H9 (cell line): ENCODE measurements at regions not wholly inside any gene's neighbourhood (a gene's known extent, or its start where the extent isn't known, plus 50 kb on each side); places are given as distances from the start of the nearest gene placed in this dataset.

ENCODE experiments used
- DNase-seq: peaks from one replicate; pipeline ENCODE4 v3.0.0-alpha.2; 2017
- H2AFZ ChIP-seq: one replicate; pipeline ENCODE4 v1.6.1; 2013; ENCODE audit warnings: mild to moderate bottlenecking, low read length, control low read depth, moderate library complexity
- H2AK5ac ChIP-seq: 2 replicates; pipeline ENCODE4 v1.6.1; 2013; ENCODE audit warnings: low read length, control low read depth, mixed read lengths; ENCODE audit not compliant: insufficient read length
- H2BK120ac ChIP-seq: one replicate; pipeline ENCODE4 v1.6.1; 2013; ENCODE audit warnings: low read depth, mild to moderate bottlenecking, low read length, control low read depth, inconsistent platforms; ENCODE audit not compliant: poor library complexity, severe bottlenecking
- H2BK12ac ChIP-seq: 2 replicates; pipeline ENCODE4 v1.6.1; 2013; ENCODE audit warnings: low read length, control low read depth, mixed read lengths, low read depth; ENCODE audit not compliant: insufficient read length
- H2BK15ac ChIP-seq: 2 replicates; pipeline ENCODE4 v1.6.1; 2013; ENCODE audit warnings: low read depth, low read length, control low read depth
- H2BK20ac ChIP-seq: one replicate; pipeline ENCODE4 v1.6.1; 2013; ENCODE audit warnings: low read depth, mild to moderate bottlenecking, low read length, control low read depth, inconsistent platforms; ENCODE audit not compliant: poor library complexity, severe bottlenecking
- H2BK5ac ChIP-seq: 2 replicates; pipeline ENCODE4 v1.6.1; 2013; ENCODE audit warnings: low read length, control low read depth, mixed read lengths; ENCODE audit not compliant: insufficient read length
- H3K14ac ChIP-seq: 2 replicates; pipeline ENCODE4 v1.6.1; 2013; ENCODE audit warnings: low read length, control low read depth; ENCODE audit not compliant: insufficient read depth
- H3K18ac ChIP-seq: 2 replicates; pipeline ENCODE4 v1.6.1; 2013; ENCODE audit warnings: low read depth, mild to moderate bottlenecking, mixed read lengths, low read length, control low read depth; ENCODE audit not compliant: insufficient read length
- H3K23ac ChIP-seq: 2 replicates; pipeline ENCODE4 v1.6.1; 2013; ENCODE audit warnings: low read length, control low read depth, mixed read lengths, low read depth; ENCODE audit not compliant: insufficient read length
- H3K23me2 ChIP-seq: 2 replicates; pipeline ENCODE4 v1.6.1; 2013; ENCODE audit warnings: low read depth, mild to moderate bottlenecking, mixed read lengths, low read length, control low read depth; ENCODE audit not compliant: insufficient read length, poor library complexity, severe bottlenecking
- H3K27ac ChIP-seq: 2 replicates; pipeline ENCODE4 v1.5.1; 2013; ENCODE audit warnings: low read length, control low read depth, mixed read lengths, low read depth; ENCODE audit not compliant: insufficient read length
- H3K27me3 ChIP-seq: 2 replicates; pipeline ENCODE4 v1.6.1; 2013; ENCODE audit warnings: low read length, control low read depth, inconsistent platforms; ENCODE audit not compliant: insufficient read depth
- H3K4ac ChIP-seq: 2 replicates; pipeline ENCODE4 v1.6.1; 2013; ENCODE audit warnings: low read depth, mild to moderate bottlenecking, control low read depth, inconsistent platforms, low read length, moderate library complexity
- H3K4me1 ChIP-seq: 2 replicates; pipeline ENCODE4 v1.6.1; 2013; ENCODE audit warnings: low read length, control low read depth, inconsistent platforms; ENCODE audit not compliant: insufficient read depth
- H3K4me2 ChIP-seq: 2 replicates; pipeline ENCODE4 v1.6.1; 2013; ENCODE audit warnings: low read length, control low read depth, mixed read lengths; ENCODE audit not compliant: insufficient read length, insufficient read depth
- H3K56ac ChIP-seq: 2 replicates; pipeline ENCODE4 v1.6.1; 2013; ENCODE audit warnings: low read depth, mild to moderate bottlenecking, mixed read lengths, low read length, control low read depth; ENCODE audit not compliant: insufficient read length
- H3K79me1 ChIP-seq: 2 replicates; pipeline ENCODE4 v1.6.1; 2013; ENCODE audit warnings: low read depth, mild to moderate bottlenecking, moderate library complexity, low read length, control low read depth, inconsistent platforms; ENCODE audit not compliant: insufficient read depth, poor library complexity, severe bottlenecking
- H3K79me2 ChIP-seq: 2 replicates; pipeline ENCODE4 v1.6.1; 2013; ENCODE audit warnings: low read length, control low read depth, inconsistent platforms; ENCODE audit not compliant: insufficient read depth
- H3K9ac ChIP-seq: 2 replicates; pipeline ENCODE4 v1.6.1; 2013; ENCODE audit warnings: low read length, control low read depth, mixed read lengths; ENCODE audit not compliant: insufficient read length; ENCODE audit errors: extremely low read depth
- H3K9me3 ChIP-seq: one replicate; pipeline ENCODE4 v1.6.1; 2013; ENCODE audit warnings: low read depth, low read length, inconsistent platforms; ENCODE audit not compliant: control insufficient read depth
- H3T11ph ChIP-seq: one replicate; pipeline ENCODE4 v1.6.1; 2013; ENCODE audit warnings: mild to moderate bottlenecking, low read length, control low read depth, inconsistent platforms
- H4K20me1 ChIP-seq: one replicate; pipeline ENCODE4 v1.6.1; 2013; ENCODE audit not compliant: control insufficient read depth, insufficient read length, insufficient read depth
- H4K5ac ChIP-seq: 2 replicates; pipeline ENCODE4 v1.6.1; 2013; ENCODE audit warnings: low read depth, mild to moderate bottlenecking, mixed read lengths, low read length, control low read depth; ENCODE audit not compliant: insufficient read length
- H4K8ac ChIP-seq: replicated peaks from 2 replicates; pipeline ENCODE4 v1.6.1; 2013; ENCODE audit warnings: low read length, control low read depth, mixed read lengths, low read depth; ENCODE audit not compliant: insufficient read length
- H4K91ac ChIP-seq: 2 replicates; pipeline ENCODE4 v1.6.1; 2013; ENCODE audit warnings: low read depth, mild to moderate bottlenecking, moderate library complexity, mixed read lengths, low read length, control low read depth; ENCODE audit not compliant: insufficient read length
- H3K27ac Mint-ChIP-seq, 3 experiments: 2 replicates in 2 of 3; 3 replicates in 1 of 3; pipeline ENCODE4 v1.8.0; 2020 to 2021; ENCODE audit warnings: mixed read lengths in 3 of 3, mild to moderate bottlenecking in 1 of 3, moderate library complexity in 1 of 3
- H3K27me3 Mint-ChIP-seq: 2 replicates; pipeline ENCODE4 v1.8.0; 2021; ENCODE audit warnings: low read depth, mild to moderate bottlenecking, moderate library complexity, mixed read lengths
- H3K36me3 Mint-ChIP-seq, 3 experiments: 2 replicates in 2 of 3; 3 replicates in 1 of 3; pipeline ENCODE4 v1.8.0; 2020 to 2021; ENCODE audit warnings: low read depth in 3 of 3, mixed read lengths in 3 of 3; ENCODE audit not compliant: insufficient read depth in 1 of 3
- H3K4me1 Mint-ChIP-seq, 2 experiments: 2 replicates each; pipeline ENCODE4 v1.8.0; 2020; ENCODE audit warnings: mixed read lengths in 2 of 2
- H3K4me3 Mint-ChIP-seq, 2 experiments: 2 replicates in 1 of 2; 3 replicates in 1 of 2; pipeline ENCODE4 v1.8.0; 2020 to 2021; ENCODE audit warnings: mild to moderate bottlenecking in 2 of 2, mixed read lengths in 2 of 2, moderate library complexity in 1 of 2
- H3K9me3 Mint-ChIP-seq, 2 experiments: 2 replicates in 1 of 2; 3 replicates in 1 of 2; pipeline ENCODE4 v1.8.0; 2020; ENCODE audit warnings: mild to moderate bottlenecking in 2 of 2, mixed read lengths in 2 of 2, moderate library complexity in 1 of 2
- WGBS: extraction: QIAGEN DNeasy Blood & Tissue Kit; methylation state at CpG from one replicate; pipeline ENCODE4 v1.1.7; 2013; ENCODE audit warnings: missing lambda C conversion rate, low lambda C conversion rate, mixed read lengths; ENCODE audit not compliant: insufficient read length; ENCODE audit errors: extremely low coverage; 5-methylcytosine and 5-hydroxymethylcytosine counted together
- TF ChIP-seq, protein P1 (sequence below): fragments of 200-600 bp; sonication (generic); conservative IDR thresholded peaks from 3 replicates; pipeline ENCODE4 v1.8.0; 2021; ENCODE audit warnings: antibody characterized with exemption, mild to moderate bottlenecking

GRCh38 chr2:568639-569235 is 108.5 kb downstream of the TMEM18 start:
- H2AFZ ChIP-seq = no peak overlapping the region
- Mint-ChIP-seq H3K27ac (no peak overlapping the region), H3K4me1 (no peaks in the 10 kb centered on the region), H3K4me3 (no peak overlapping the region), H3K36me3 (no peaks in the 10 kb centered on the region), H3K9me3 (peaks cover 3 to 6% of the 10 kb centered on the region in 2 experiments; a peak in 4 of 5 replicates), H3K27me3 (peaks cover 42% of the 10 kb centered on the region)
- no peak overlapping the region for H4K91ac ChIP-seq
- H3K23ac ChIP-seq = no peak overlapping the region
- H2BK12ac ChIP-seq = no peak overlapping the region
- no peak overlapping the region for H3K9ac ChIP-seq
- no peaks in the 10 kb centered on the region for H3K23me2 ChIP-seq
- no peak overlapping the region for H2BK5ac ChIP-seq
- H3K27me3 ChIP-seq = peaks cover 3% of the 10 kb centered on the region; the same call in 1 of the 2 replicates
- no CpG with 5 or more reads among the region's 4 CpGs for WGBS
- H3K9me3 ChIP-seq = no peaks in the 10 kb centered on the region
- H4K20me1 ChIP-seq = no peaks in the 10 kb centered on the region
- no peak overlapping the region for H2AK5ac ChIP-seq
- no peaks in the 10 kb centered on the region for H3K4me1 ChIP-seq
- H4K8ac ChIP-seq = no peak overlapping the region
- no peak overlapping the region for H3K27ac ChIP-seq
- no peak overlapping the region for H3K56ac ChIP-seq
- no peak overlapping the region for H2BK120ac ChIP-seq
- no peak overlapping the region for H3K18ac ChIP-seq
- H3T11ph ChIP-seq = no peak overlapping the region
- no peak overlapping the region for H2BK20ac ChIP-seq
- H2BK15ac ChIP-seq = no peak overlapping the region
- H3K4me2 ChIP-seq = no peak overlapping the region
- no peaks in the 10 kb centered on the region for H3K79me2 ChIP-seq
- no peak overlapping the region for H3K14ac ChIP-seq
- no peak overlapping the region for H4K5ac ChIP-seq
- no peak for DNase-seq
- no peaks in the 10 kb centered on the region for H3K79me1 ChIP-seq
- TF ChIP-seq, protein P1, sequence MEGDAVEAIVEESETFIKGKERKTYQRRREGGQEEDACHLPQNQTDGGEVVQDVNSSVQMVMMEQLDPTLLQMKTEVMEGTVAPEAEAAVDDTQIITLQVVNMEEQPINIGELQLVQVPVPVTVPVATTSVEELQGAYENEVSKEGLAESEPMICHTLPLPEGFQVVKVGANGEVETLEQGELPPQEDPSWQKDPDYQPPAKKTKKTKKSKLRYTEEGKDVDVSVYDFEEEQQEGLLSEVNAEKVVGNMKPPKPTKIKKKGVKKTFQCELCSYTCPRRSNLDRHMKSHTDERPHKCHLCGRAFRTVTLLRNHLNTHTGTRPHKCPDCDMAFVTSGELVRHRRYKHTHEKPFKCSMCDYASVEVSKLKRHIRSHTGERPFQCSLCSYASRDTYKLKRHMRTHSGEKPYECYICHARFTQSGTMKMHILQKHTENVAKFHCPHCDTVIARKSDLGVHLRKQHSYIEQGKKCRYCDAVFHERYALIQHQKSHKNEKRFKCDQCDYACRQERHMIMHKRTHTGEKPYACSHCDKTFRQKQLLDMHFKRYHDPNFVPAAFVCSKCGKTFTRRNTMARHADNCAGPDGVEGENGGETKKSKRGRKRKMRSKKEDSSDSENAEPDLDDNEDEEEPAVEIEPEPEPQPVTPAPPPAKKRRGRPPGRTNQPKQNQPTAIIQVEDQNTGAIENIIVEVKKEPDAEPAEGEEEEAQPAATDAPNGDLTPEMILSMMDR = no peak
- no peak overlapping the region for H3K4ac ChIP-seq
